ENCODE measurements at regions not wholly inside any gene's neighbourhood (a gene's known extent, or its start where the extent isn't known, plus 50 kb on each side); places are given as distances from the start of the nearest gene placed in this dataset.

DNA sequence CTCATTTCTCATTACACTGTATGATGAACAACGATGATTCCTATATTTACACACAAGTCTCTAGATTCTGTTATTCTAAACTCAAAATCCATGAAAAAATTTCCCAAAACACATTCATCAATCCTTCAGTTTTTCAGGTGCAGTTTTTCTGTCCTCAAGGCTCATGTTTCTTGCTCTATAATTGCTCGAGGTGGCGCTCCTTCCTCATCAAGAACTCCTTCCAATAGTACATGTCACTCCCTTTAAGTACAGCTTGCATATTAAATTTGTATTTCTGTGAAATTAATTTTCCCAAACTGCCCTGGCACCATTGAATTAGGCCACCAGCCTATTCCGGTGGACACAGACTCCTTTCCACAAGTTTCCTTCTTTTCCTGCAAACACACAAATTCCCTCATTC is 188.7 kb upstream of the MINDY3 start:
- TF ChIP-seq, protein P1, sequence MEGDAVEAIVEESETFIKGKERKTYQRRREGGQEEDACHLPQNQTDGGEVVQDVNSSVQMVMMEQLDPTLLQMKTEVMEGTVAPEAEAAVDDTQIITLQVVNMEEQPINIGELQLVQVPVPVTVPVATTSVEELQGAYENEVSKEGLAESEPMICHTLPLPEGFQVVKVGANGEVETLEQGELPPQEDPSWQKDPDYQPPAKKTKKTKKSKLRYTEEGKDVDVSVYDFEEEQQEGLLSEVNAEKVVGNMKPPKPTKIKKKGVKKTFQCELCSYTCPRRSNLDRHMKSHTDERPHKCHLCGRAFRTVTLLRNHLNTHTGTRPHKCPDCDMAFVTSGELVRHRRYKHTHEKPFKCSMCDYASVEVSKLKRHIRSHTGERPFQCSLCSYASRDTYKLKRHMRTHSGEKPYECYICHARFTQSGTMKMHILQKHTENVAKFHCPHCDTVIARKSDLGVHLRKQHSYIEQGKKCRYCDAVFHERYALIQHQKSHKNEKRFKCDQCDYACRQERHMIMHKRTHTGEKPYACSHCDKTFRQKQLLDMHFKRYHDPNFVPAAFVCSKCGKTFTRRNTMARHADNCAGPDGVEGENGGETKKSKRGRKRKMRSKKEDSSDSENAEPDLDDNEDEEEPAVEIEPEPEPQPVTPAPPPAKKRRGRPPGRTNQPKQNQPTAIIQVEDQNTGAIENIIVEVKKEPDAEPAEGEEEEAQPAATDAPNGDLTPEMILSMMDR (IDR thresholded peaks at IDR 0.05), result no peak
- TF ChIP-seq POLR2A (IDR thresholded peaks at IDR 0.05), result no peak
